Lower leg skin (tissue), 3 donors: ENCODE measurements at regions not wholly inside any gene's neighbourhood (a gene's known extent, or its start where the extent isn't known, plus 50 kb on each side); places are given as distances from the start of the nearest gene placed in this dataset.

Experiments used
- CTCF ChIP-seq, 3 donors: fragments of 450-650 bp; IDR thresholded peaks; one replicate each; pipeline ENCODE4 v1.5.1; 2016; ENCODE audit warnings: antibody characterized with exemption in 3 of 3, mild to moderate bottlenecking in 3 of 3, moderate library complexity in 2 of 3
- POLR2A ChIP-seq, 2 donors: fragments of 450-650 bp; IDR thresholded peaks; one replicate each; pipeline ENCODE4 v1.6.1; 2016 to 2017; ENCODE audit warnings: antibody characterized with exemption in 2 of 2, mild to moderate bottlenecking in 1 of 2, moderate library complexity in 1 of 2

GRCh38 chr18:24590946-24591345 lies 130.5 kb downstream of the HRH4 start:
- no peak for TF ChIP-seq CTCF (IDR thresholded peaks at IDR 0.05)
- no peak for TF ChIP-seq POLR2A (IDR thresholded peaks at IDR 0.05)
